Neural progenitor cell (in vitro differentiated cells): ENCODE measurements at regions not wholly inside any gene's neighbourhood (a gene's known extent, or its start where the extent isn't known, plus 50 kb on each side); places are given as distances from the start of the nearest gene placed in this dataset.

Experiments used
- DNase-seq: peaks from one replicate; pipeline ENCODE4 v3.0.0-alpha.2; 2016; ENCODE audit warnings: low spot score
- H2AFZ ChIP-seq: fragments of 200-600 bp; sonication (generic); replicated peaks from 2 replicates; pipeline ENCODE4 v1.6.1; 2016; ENCODE audit warnings: antibody characterized with exemption
- H3F3A ChIP-seq: fragments of 200-600 bp; sonication (generic); 2 replicates; pipeline ENCODE4 v1.6.1; 2016; ENCODE audit warnings: antibody characterized with exemption, low read depth
- H3K27ac ChIP-seq: fragments of 200-600 bp; sonication (generic); 2 replicates; pipeline ENCODE4 v1.5.1; 2016; ENCODE audit warnings: mild to moderate bottlenecking
- H3K27me3 ChIP-seq: fragments of 200-600 bp; sonication (generic); 2 replicates; pipeline ENCODE4 v1.6.1; 2016; ENCODE audit warnings: mild to moderate bottlenecking, moderate library complexity
- H3K36me3 ChIP-seq: fragments of 200-600 bp; sonication (generic); 2 replicates; pipeline ENCODE4 v1.5.1; 2016
- H3K4me1 ChIP-seq: fragments of 200-600 bp; sonication (generic); 2 replicates; pipeline ENCODE4 v1.6.1; 2016; ENCODE audit warnings: mixed run types
- H3K4me2 ChIP-seq: fragments of 200-600 bp; sonication (generic); 2 replicates; pipeline ENCODE4 v1.6.1; 2016
- H3K4me3 ChIP-seq: fragments of 200-600 bp; sonication (generic); 2 replicates; pipeline ENCODE4 v1.5.1; 2016
- H3K79me2 ChIP-seq: fragments of 200-600 bp; sonication (generic); 2 replicates; pipeline ENCODE4 v1.6.1; 2016; ENCODE audit warnings: low read depth
- H3K9ac ChIP-seq: fragments of 200-600 bp; sonication (generic); 2 replicates; pipeline ENCODE4 v1.6.1; 2016
- H3K9me3 ChIP-seq: fragments of 200-600 bp; sonication (generic); 2 replicates; pipeline ENCODE4 v1.5.1; 2016; ENCODE audit warnings: low read depth
- H4K20me1 ChIP-seq: fragments of 200-600 bp; sonication (generic); 2 replicates; pipeline ENCODE4 v1.6.1; 2016; ENCODE audit warnings: low read depth
- H3K27ac Mint-ChIP-seq: 3 replicates; pipeline ENCODE4 v1.8.0; 2021; ENCODE audit warnings: mixed read lengths
- H3K27me3 Mint-ChIP-seq: 2 replicates; pipeline ENCODE4 v1.8.0; 2022; ENCODE audit warnings: low read depth, mild to moderate bottlenecking, inconsistent platforms, moderate library complexity, mixed read lengths; ENCODE audit not compliant: insufficient read depth
- H3K36me3 Mint-ChIP-seq: 3 replicates; pipeline ENCODE4 v1.8.0; 2021; ENCODE audit warnings: mixed read lengths
- H3K4me1 Mint-ChIP-seq: 3 replicates; pipeline ENCODE4 v1.8.0; 2021; ENCODE audit warnings: mixed read lengths
- H3K4me3 Mint-ChIP-seq: 3 replicates; pipeline ENCODE4 v1.8.0; 2021; ENCODE audit warnings: mild to moderate bottlenecking, moderate library complexity, mixed read lengths
- H3K9me3 Mint-ChIP-seq: 3 replicates; pipeline ENCODE4 v1.8.0; 2020; ENCODE audit warnings: mixed read lengths
- EZH2 ChIP-seq: fragments of 200-600 bp; sonication (generic); IDR thresholded peaks from 2 replicates; pipeline ENCODE4 v1.6.1; 2017; ENCODE audit warnings: antibody characterized with exemption, mild to moderate bottlenecking, moderate library complexity
- EZH2phosphoT487 ChIP-seq: fragments of 200-600 bp; sonication (generic); IDR thresholded peaks from 2 replicates; pipeline ENCODE4 v1.6.1; 2017; ENCODE audit warnings: antibody characterized with exemption
- TF ChIP-seq, protein P1 (sequence below): fragments of 200-600 bp; sonication (generic); IDR thresholded peaks from 2 replicates; pipeline ENCODE4 v1.5.1; 2017; ENCODE audit warnings: antibody characterized with exemption, mild to moderate bottlenecking

DNA sequence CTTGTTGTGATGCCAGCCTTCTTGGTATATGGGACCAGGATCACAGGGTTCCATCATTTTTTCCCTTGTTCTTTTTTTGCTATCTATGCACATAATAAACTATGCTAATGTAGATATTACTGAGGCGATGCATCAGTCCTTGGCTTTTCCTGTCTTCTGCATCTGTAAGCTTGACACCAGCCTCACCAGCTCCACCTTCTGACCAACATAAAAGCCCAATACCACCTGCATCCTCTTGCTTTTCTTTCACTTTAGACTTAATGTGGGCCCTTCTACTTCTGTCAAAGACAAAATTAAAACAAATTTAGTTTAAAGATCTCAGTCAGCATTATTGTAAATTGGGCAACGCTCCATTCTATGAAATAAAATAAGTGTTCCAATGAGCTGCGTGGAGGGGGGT, 1718.8 kb upstream of the PCDH10 start:
- no peak overlapping the region for H3K27ac Mint-ChIP-seq
- peak overlapping the region; percentile 42 for H2AFZ ChIP-seq

GRCh38 chr4:131441004-131441688, 1707.9 kb upstream of the PCDH10 start:
- TF ChIP-seq EZH2phosphoT487 (no peak), EZH2 (no peak)
- TF ChIP-seq, protein P1, sequence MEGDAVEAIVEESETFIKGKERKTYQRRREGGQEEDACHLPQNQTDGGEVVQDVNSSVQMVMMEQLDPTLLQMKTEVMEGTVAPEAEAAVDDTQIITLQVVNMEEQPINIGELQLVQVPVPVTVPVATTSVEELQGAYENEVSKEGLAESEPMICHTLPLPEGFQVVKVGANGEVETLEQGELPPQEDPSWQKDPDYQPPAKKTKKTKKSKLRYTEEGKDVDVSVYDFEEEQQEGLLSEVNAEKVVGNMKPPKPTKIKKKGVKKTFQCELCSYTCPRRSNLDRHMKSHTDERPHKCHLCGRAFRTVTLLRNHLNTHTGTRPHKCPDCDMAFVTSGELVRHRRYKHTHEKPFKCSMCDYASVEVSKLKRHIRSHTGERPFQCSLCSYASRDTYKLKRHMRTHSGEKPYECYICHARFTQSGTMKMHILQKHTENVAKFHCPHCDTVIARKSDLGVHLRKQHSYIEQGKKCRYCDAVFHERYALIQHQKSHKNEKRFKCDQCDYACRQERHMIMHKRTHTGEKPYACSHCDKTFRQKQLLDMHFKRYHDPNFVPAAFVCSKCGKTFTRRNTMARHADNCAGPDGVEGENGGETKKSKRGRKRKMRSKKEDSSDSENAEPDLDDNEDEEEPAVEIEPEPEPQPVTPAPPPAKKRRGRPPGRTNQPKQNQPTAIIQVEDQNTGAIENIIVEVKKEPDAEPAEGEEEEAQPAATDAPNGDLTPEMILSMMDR, result no peak
- Mint-ChIP-seq H3K27ac (no peak overlapping the region), H3K36me3 (no peaks in the 10 kb centered on the region), H3K4me1 (no peaks in the 10 kb centered on the region), H3K4me3 (no peak overlapping the region), H3K27me3 (peaks cover 3% of the 10 kb centered on the region), H3K9me3 (peaks cover 5% of the 10 kb centered on the region)
- H3K9me3 ChIP-seq, result no peaks in the 10 kb centered on the region
- DNase-seq, result no peak
- no peak overlapping the region for H3K9ac ChIP-seq
- H3K4me2 ChIP-seq, result no peak overlapping the region
- H3F3A ChIP-seq, result no peaks in the 10 kb centered on the region
- no peaks in the 10 kb centered on the region for H3K79me2 ChIP-seq
- H4K20me1 ChIP-seq, result no peaks in the 10 kb centered on the region
- H2AFZ ChIP-seq, result no peak overlapping the region
- no peaks in the 10 kb centered on the region for H3K4me1 ChIP-seq
- no peaks in the 10 kb centered on the region for H3K36me3 ChIP-seq
- no peak overlapping the region for H3K27ac ChIP-seq
- H3K27me3 ChIP-seq, result no peaks in the 10 kb centered on the region
- no peak overlapping the region for H3K4me3 ChIP-seq

More for the DNA sequence above, 1718.8 kb upstream of the PCDH10 start:
- no peak overlapping the region for H3K4me3 ChIP-seq
- no peak for DNase-seq
- H3K36me3 Mint-ChIP-seq, result no peaks in the 10 kb centered on the region
- no peaks in the 10 kb centered on the region for H3K27me3 ChIP-seq
- H3K4me1 ChIP-seq, result no peaks in the 10 kb centered on the region
- H3K27ac ChIP-seq, result no peak overlapping the region
- H3K9me3 Mint-ChIP-seq, result no peaks in the 10 kb centered on the region
- TF ChIP-seq EZH2phosphoT487, result no peak
- TF ChIP-seq, protein P1, result peak; percentile 26
- H4K20me1 ChIP-seq, result no peaks in the 10 kb centered on the region
- H3K4me2 ChIP-seq, result no peak overlapping the region
- H3F3A ChIP-seq, result no peaks in the 10 kb centered on the region
- H3K36me3 ChIP-seq, result no peaks in the 10 kb centered on the region
- H3K27me3 Mint-ChIP-seq, result no peaks in the 10 kb centered on the region
- no peak overlapping the region for H3K9ac ChIP-seq
- H3K4me1 Mint-ChIP-seq, result no peaks in the 10 kb centered on the region
- H3K79me2 ChIP-seq, result no peaks in the 10 kb centered on the region
- no peak overlapping the region for H3K4me3 Mint-ChIP-seq
- no peaks in the 10 kb centered on the region for H3K9me3 ChIP-seq

- H3K4me1 ChIP-seq, result no peaks in the 10 kb centered on the region
These were observed 1701.2 kb upstream of the PCDH10 start for GRCh38 chr4:131447883-131448282.

More at GRCh38 chr4:131447883-131448282, 1701.2 kb upstream of the PCDH10 start:
- no peak overlapping the region for H3K9ac ChIP-seq
- H3K4me3 ChIP-seq, result no peak overlapping the region
- no peaks in the 10 kb centered on the region for H3K9me3 ChIP-seq
- H3K79me2 ChIP-seq, result no peaks in the 10 kb centered on the region
- TF ChIP-seq EZH2 (no peak), EZH2phosphoT487 (no peak)
- TF ChIP-seq, protein P1, result no peak
- DNase-seq, result no peak
- H3K4me1 Mint-ChIP-seq, result no peaks in the 10 kb centered on the region
- H3K4me2 ChIP-seq, result no peak overlapping the region
- H3K36me3 ChIP-seq, result no peaks in the 10 kb centered on the region
- H3K27ac ChIP-seq, result no peak overlapping the region
- no peak overlapping the region for H3K4me3 Mint-ChIP-seq
- no peaks in the 10 kb centered on the region for H3K9me3 Mint-ChIP-seq
- H3K36me3 Mint-ChIP-seq, result no peaks in the 10 kb centered on the region
- no peak overlapping the region for H3K27ac Mint-ChIP-seq
- H3K27me3 Mint-ChIP-seq, result no peaks in the 10 kb centered on the region
- no peak overlapping the region for H2AFZ ChIP-seq
- no peaks in the 10 kb centered on the region for H4K20me1 ChIP-seq
- H3F3A ChIP-seq, result no peaks in the 10 kb centered on the region
- H3K27me3 ChIP-seq, result no peaks in the 10 kb centered on the region
